ENCODE measurements at regions not wholly inside any gene's neighbourhood (a gene's known extent, or its start where the extent isn't known, plus 50 kb on each side); places are given as distances from the start of the nearest gene placed in this dataset.

- no peak for TF ChIP-seq CTCF (conservative IDR thresholded peaks at IDR 0.05)
- no peak for TF ChIP-seq EZH2 (IDR thresholded peaks at IDR 0.05; ENCODE audit: low read depth)
Observed at GRCh38 chr5:171604195-171604594, 181.4 kb upstream of the SMIM23 start.
